ENCODE measurements at regions not wholly inside any gene's neighbourhood (a gene's known extent, or its start where the extent isn't known, plus 50 kb on each side); places are given as distances from the start of the nearest gene placed in this dataset.

GRCh38 chr5:122701640-122702523, 73.0 kb upstream of the SNX2 start:
- Histone ChIP-seq H3K9me3 (no peaks in the 10 kb centered on the region), H3K4me1 (no peaks in the 10 kb centered on the region), H3K27ac (no peak overlapping the region), H3K27me3 (no peaks in the 10 kb centered on the region), H3K4me3 (no peak overlapping the region), H3K36me3 (no peaks in the 10 kb centered on the region)
- TF ChIP-seq POLR2A (IDR thresholded peaks at IDR 0.05): no peak
- no peak for TF ChIP-seq EP300 (IDR thresholded peaks at IDR 0.05; ENCODE audit: low read depth)
- TF ChIP-seq CTCF (IDR thresholded peaks at IDR 0.05): no peak
- no peak for TF ChIP-seq POLR2AphosphoS5 (IDR thresholded peaks at IDR 0.05)
- intact Hi-C loops (cut with DNase I; ENCODE audit: low total_unique reads): no loop called here
- 79 to 95% methylated on average over 4 to 8 of the region's 8 CpGs for WGBS, 2 donors (ENCODE audit: low coverage in 1 of 2)
- in situ Hi-C loops (cut with MboI; ENCODE audit: low pct_ligation_motif_present in 1 of 4, low pct_unique_long_range_greater_than_20kb in 1 of 4, low sequenced_read_pairs in 3 of 4): no loop called here
- DNase-seq: peak; percentile 9

GRCh38 chr5:122702524-122702875, 72.4 kb upstream of the SNX2 start:
- H3K36me3 ChIP-seq: no peaks in the 10 kb centered on the region
- DNase-seq: no peak
- H3K4me1 ChIP-seq: no peaks in the 10 kb centered on the region
- intact Hi-C loops (cut with DNase I; ENCODE audit: low total_unique reads) (no loop called here), in situ Hi-C loops (cut with MboI; ENCODE audit: low pct_ligation_motif_present in 1 of 4, low pct_unique_long_range_greater_than_20kb in 1 of 4, low sequenced_read_pairs in 3 of 4) (no loop called here)
- TF ChIP-seq CTCF (IDR thresholded peaks at IDR 0.05) (no peak), EP300 (IDR thresholded peaks at IDR 0.05; ENCODE audit: low read depth) (no peak), POLR2AphosphoS5 (IDR thresholded peaks at IDR 0.05) (no peak), POLR2A (IDR thresholded peaks at IDR 0.05) (no peak)
- no peak overlapping the region for H3K27ac ChIP-seq
- no peaks in the 10 kb centered on the region for H3K9me3 ChIP-seq
- 58 to 85% methylated on average over 2 of the region's 2 CpGs for WGBS, 2 donors (ENCODE audit: low coverage in 1 of 2)
- H3K27me3 ChIP-seq: no peaks in the 10 kb centered on the region
- no peak overlapping the region for H3K4me3 ChIP-seq

- H3K9me3 ChIP-seq: no peaks in the 10 kb centered on the region
These were observed 71.7 kb upstream of the SNX2 start for GRCh38 chr5:122703203-122703602.

More at GRCh38 chr5:122703203-122703602, 71.7 kb upstream of the SNX2 start:
- Histone ChIP-seq H3K4me3 (no peak overlapping the region), H3K4me1 (no peaks in the 10 kb centered on the region), H3K27me3 (no peaks in the 10 kb centered on the region), H3K27ac (no peak overlapping the region), H3K36me3 (no peaks in the 10 kb centered on the region)
- intact Hi-C loops (cut with DNase I; ENCODE audit: low total_unique reads) (no loop called here), in situ Hi-C loops (cut with MboI; ENCODE audit: low pct_ligation_motif_present in 1 of 4, low pct_unique_long_range_greater_than_20kb in 1 of 4, low sequenced_read_pairs in 3 of 4) (no loop called here)
- no peak for DNase-seq
- TF ChIP-seq POLR2A (IDR thresholded peaks at IDR 0.05) (no peak), EP300 (IDR thresholded peaks at IDR 0.05; ENCODE audit: low read depth) (no peak), POLR2AphosphoS5 (IDR thresholded peaks at IDR 0.05) (no peak), CTCF (IDR thresholded peaks at IDR 0.05) (no peak)
- WGBS, 2 donors (ENCODE audit: low coverage in 1 of 2): 84 to 86% methylated on average over 4 of the region's 4 CpGs

Measured in transverse colon (tissue), 4 donors.